Activated gamma-delta T cell treated with Interleukin-2 at 50 U/mL for 16 hours (primary cell): ENCODE measurements at regions not wholly inside any gene's neighbourhood (a gene's known extent, or its start where the extent isn't known, plus 50 kb on each side); places are given as distances from the start of the nearest gene placed in this dataset.

ENCODE experiments used
- DNase-seq: peaks from one replicate; pipeline ENCODE4 v3.0.0-alpha.2; 2020

DNA sequence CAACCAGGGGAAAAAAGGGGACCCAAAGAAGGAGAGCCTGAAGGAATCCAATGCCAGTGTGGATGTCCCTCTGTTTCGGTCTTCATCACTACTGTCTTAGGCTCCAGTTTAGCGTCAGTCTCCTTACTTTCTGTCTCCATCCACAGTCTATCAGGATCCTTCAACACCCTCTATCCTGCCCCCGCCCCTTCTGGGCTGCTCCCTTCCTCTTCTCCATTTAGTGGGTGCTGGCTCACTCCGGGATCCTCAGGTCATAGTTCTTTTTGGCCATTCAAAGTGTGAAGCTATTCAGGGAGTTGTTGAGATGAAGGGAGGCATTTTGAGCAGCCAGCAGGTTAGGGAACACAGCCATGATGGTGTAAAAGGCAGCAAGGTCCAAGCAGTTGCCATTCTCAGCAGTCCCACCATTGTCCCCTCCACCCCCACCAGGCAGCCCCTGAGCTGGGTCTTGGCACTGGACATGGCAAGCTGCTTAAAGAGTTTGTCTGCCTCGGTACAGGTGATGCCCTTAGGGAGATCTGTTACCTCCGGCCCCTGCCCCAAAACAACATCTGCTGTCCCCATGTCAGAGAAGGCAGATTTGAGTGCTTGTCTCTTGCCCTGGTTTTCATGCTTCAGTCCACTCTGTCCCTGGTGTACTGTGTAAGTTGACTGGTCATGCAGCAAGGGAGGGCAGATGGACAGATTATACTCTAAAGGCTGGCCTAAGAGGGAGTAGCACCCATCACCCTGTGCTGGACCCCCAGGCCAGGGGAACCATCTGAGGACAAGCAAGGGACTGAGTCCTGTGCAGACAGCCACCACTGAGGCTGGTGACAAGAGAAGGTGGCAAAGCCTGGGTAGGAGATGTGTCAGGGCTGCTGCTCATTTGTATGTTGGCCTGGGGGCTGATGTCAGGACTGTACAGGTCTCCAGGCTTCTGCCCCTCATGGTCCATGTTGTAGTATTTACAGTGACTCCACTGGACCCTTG, 842.0 kb downstream of the HACE1 start:
- DNase-seq = no peak

GRCh38 chr6:104014163-104014959, 845.4 kb downstream of the HACE1 start:
- no peak for DNase-seq

GRCh38 chr6:104013312-104013971, 846.3 kb downstream of the HACE1 start:
- DNase-seq = no peak

DNA sequence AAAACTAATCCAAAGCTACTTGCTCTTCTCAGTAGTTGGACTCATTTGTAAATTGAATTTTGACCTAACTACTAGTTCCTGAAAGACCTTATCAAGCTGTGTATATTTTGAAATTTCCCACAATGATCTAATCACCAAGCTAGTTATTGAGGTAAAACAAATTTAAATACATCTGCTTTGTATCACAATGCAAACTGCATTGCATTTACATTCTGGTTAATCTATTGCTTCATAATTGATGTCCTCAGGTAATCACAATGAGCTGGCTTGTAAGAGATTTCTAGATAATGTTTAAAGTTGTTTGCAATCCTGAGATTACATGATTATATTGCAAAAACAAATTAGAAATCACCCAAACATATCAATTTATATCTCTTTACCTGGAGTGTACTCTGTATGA, 848.8 kb downstream of the HACE1 start:
- DNase-seq = no peak

DNA sequence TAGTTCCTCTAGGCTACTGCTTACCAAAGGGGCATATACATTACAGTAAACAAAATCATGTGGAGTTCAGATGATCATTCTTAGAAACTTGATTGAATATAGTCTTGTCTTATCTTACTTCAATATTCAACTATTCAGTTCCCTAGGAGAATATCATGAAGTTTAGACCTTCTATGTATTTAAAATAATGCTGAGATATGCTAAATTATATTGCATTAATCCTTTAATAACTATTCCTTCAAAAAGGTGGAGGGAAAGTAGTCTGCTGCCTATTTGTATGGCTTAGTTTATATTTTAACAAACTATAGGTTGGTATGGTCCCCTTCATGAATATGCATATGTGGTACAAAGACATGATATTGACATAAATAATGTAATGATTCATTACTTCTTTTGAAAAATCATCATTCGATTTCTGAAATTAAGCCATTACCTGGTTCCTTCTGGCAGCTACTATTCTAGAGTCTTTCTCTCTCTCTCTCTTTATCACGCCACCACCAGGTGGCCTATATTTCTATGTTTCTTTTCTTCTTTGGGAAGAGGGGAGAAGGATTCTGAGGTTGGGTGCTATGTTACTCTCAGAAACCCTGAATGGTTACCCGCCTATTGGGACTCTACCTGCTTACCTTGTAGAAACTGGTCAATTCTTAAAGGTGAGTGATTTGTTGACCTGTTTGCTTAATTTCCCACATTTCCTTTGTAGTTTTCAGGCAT, 855.8 kb downstream of the HACE1 start:
- no peak for DNase-seq

GRCh38 chr6:103995571-103995970, 864.1 kb downstream of the HACE1 start:
- DNase-seq = no peak

DNA sequence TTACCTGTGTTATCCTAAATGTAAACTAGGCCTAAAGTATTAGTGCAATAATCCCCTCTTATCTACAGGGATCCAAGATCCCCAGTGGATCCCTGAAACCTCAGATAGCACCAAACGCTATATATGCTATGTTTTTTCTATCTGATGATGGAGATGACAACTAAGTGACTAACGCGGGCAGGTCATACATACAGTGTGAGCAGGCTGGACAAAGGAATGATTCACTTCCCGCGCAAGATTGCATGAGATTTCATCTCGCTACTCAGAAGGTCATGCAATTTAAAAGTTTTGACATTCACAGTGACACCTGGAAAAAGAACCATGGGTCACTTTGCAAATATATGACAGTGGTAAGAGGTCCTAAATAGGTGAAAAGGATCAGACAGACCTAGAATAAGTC, 875.9 kb downstream of the HACE1 start:
- DNase-seq = no peak

DNA sequence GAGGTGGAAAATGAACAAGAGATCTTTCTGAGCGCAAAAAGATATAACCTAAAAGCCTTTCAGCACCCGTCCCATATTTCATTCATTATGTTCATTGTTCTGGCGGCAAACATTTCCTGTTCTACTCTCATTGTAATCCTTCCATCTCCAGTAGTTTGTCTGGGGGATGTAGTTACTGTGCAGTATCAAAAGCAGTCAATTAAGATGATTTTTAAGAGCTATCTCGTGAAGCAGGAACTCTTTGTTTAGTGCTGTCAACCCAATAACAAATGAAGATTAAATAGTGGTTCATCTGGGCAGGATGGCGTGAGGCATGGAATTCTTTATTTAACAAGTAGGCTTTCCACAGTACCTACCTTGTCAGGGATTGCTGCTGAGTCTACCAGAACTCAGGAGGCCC, 876.7 kb downstream of the HACE1 start:
- DNase-seq = no peak

GRCh38 chr6:103982574-103982973, 877.1 kb downstream of the HACE1 start:
- DNase-seq = no peak

GRCh38 chr6:103979308-103979707, 880.4 kb downstream of the HACE1 start:
- no peak for DNase-seq

DNA sequence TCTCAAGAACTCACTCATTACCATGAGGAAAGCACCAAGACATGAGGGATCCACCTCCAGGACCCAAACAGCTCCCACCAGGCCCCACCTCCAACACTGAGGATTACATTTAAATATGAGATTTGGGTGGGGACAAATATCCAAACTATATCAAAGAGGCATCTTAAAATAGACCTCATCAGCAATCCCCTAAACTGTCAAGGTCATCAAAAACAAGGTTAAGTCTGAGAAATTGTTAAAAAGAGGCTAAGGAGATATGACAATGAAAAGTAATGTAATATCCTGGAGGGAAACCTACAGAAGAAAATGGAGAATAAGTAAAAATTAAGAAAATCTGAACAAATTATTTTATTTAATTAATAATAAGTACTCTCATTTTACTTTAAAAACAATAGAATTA, 922.3 kb downstream of the HACE1 start:
- no peak for DNase-seq

- no peak for DNase-seq
These were observed 934.4 kb downstream of the HACE1 start for GRCh38 chr6:103925317-103925716.

- no peak for DNase-seq
These were observed 949.7 kb downstream of the HACE1 start for GRCh38 chr6:103910018-103910417.

DNA sequence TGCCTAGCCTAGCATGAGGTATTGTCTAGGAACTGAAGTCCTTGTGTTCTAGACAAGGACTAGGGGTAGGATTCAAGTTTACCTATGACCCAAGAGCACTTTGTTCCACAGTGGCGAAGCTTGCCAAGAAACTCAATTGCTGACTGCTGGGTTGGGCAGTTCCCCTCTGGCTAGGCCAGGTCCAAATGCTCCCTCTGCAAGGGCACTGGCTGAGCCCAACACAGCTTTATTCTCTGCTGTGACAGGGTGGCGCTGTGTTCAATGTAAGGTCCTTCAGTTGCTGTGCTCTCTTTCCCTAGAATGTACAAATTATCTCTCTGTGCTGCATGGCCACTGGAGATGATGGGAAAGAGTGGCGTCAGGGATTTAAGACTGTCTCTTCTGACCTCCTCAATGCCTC, 950.8 kb downstream of the HACE1 start:
- DNase-seq = no peak

GRCh38 chr6:103895136-103895535, 964.6 kb downstream of the HACE1 start:
- DNase-seq = no peak

DNA sequence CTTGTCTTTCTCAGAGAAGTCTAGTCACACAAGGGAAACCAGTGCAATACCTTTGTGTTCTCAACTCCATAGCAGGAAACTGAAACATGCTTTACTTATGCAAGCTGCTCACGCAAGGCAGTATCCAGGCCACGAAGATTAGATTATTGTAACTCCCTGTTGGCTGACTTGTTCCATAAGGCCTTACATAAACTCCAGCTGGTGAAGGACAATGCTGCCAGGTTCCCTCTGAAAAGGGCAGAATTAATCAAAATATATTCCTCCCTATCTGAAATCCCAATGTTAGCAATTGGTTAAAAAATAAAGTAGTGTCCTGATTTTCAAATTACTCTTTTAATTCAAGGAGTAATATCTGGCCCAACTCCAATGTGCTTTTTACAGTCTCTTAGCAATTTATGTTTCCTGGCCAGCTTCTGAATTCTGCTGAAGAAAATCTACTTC, 966.6 kb downstream of the HACE1 start:
- no peak for DNase-seq

GRCh38 chr6:103886951-103887350, 972.8 kb downstream of the HACE1 start:
- no peak for DNase-seq

DNA sequence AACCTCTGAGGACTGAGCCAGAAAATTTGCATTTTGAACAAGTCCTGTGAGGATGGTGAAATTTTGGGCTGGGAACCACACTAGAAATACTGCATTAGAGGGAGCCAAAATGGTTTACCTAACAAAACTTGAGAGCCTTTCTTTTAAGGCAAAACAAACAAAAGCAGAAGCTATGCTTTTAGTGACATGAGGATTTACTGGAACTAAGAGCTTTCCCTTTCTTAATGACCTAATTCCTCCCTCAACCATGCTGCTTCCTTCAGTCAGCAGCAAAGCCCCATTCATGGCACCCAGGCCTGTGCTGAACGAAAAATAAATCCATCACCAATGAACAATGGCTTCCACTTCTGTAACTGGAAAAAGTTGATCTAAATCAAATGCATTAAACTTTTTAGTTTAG, 974.3 kb downstream of the HACE1 start:
- DNase-seq = no peak

- no peak for DNase-seq
These were observed 979.9 kb downstream of the HACE1 start for GRCh38 chr6:103879800-103880199.

DNA sequence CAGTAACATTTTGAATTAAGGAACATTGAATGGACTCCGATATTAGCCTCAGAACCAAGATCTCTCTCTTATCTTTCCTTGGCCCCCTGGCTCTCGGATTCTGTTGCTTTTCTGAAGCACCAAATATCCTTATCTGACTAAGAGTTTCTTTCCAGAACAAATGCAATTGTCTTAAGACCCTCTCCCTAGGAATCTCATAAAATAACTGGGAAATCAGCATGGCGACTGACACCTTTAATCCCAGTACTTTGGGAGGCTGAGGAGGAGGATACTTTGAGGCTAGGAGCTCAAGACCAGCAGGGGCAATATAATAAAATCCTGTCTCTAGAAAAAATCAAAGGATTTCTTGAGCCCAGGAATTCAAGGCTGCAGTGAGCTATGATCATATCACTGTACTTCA, 984.5 kb downstream of the HACE1 start:
- no peak for DNase-seq

- DNase-seq = no peak
These were observed 985.1 kb downstream of the HACE1 start for GRCh38 chr6:103874575-103874974.

DNA sequence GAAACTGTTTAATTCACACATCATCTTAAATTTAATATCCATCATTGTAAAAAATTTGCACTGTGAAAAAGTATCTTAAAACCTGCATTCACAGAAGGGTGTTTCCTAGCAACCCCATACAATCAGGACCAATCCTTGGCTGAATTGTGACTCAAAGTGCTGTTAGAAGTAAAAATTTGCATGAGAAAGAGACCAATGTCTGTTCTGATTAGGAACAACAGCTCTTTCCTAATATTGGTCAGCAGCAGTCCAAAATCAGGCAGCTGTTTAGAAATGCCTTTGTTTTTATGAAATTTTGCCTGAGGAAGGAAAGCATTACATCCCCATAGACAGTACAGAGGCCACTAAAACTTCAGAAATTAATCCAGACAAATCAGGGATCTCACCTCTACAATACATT, 987.0 kb downstream of the HACE1 start:
- no peak for DNase-seq

- no peak for DNase-seq
These were observed 987.5 kb downstream of the HACE1 start for GRCh38 chr6:103872233-103872632.
